ENCODE measurements at regions not wholly inside any gene's neighbourhood (a gene's known extent, or its start where the extent isn't known, plus 50 kb on each side); places are given as distances from the start of the nearest gene placed in this dataset.
"Not testable (repeated sequence)": the region's sequence is repeated elsewhere in the genome, so short reads cannot be mapped to it uniquely, and the experiment has no call there.

- peak in 1 of 2 donors; percentile 32 for DNase-seq
- H3K36me3 ChIP-seq (ENCODE audit: control insufficient read depth in 3 of 3, insufficient read depth in 2 of 3, low read depth in 1 of 3, low read length in 3 of 3): no peaks in the 10 kb centered on the region
- H3K27me3 ChIP-seq (ENCODE audit: control insufficient read depth in 3 of 3, insufficient read depth in 3 of 3, low read length in 3 of 3): no peaks in the 10 kb centered on the region
- no peaks in the 10 kb centered on the region for H3K9me3 ChIP-seq (ENCODE audit: control insufficient read depth in 2 of 2, insufficient read depth in 1 of 2, low read depth in 1 of 2, low read length in 1 of 2)
- 45 to 65% (median 53%) methylated on average over 6 of the region's 6 CpGs for WGBS, 3 donors
- H3K27ac ChIP-seq (ENCODE audit: low read depth in 1 of 3, low read length in 2 of 3): peak overlapping the region in 2 of 3 donors; percentile 78 to 80
- no peak overlapping the region for H3K4me3 ChIP-seq (ENCODE audit: low read depth in 1 of 3, low read length in 3 of 3)
- no peak for FAIRE-seq
- H3K4me1 ChIP-seq (ENCODE audit: control insufficient read depth in 3 of 3, insufficient read depth in 2 of 3, low read depth in 1 of 3, low read length in 2 of 3): peaks cover 0 to 18% (median 6%) of the 10 kb centered on the region in 3 donors
Measured at GRCh38 chr10:31135171-31135570, 103.5 kb upstream of the ZNF438 start.

GRCh38 chr10:31135791-31136190 lies 104.1 kb upstream of the ZNF438 start:
- H3K4me3 ChIP-seq (ENCODE audit: low read depth in 1 of 3, low read length in 3 of 3); H3K9me3 ChIP-seq (ENCODE audit: control insufficient read depth in 2 of 2, insufficient read depth in 1 of 2, low read depth in 1 of 2, low read length in 1 of 2); FAIRE-seq; H3K27me3 ChIP-seq (ENCODE audit: control insufficient read depth in 3 of 3, insufficient read depth in 3 of 3, low read length in 3 of 3); DNase-seq; H3K36me3 ChIP-seq (ENCODE audit: control insufficient read depth in 3 of 3, insufficient read depth in 2 of 3, low read depth in 1 of 3, low read length in 3 of 3): not testable (repeated sequence)
- H3K4me1 ChIP-seq (ENCODE audit: control insufficient read depth in 3 of 3, insufficient read depth in 2 of 3, low read depth in 1 of 3, low read length in 2 of 3): peaks cover 0 to 18% (median 6%) of the 10 kb centered on the region in 3 donors
- 91 to 97% (median 95%) methylated on average over 8 of the region's 8 CpGs for WGBS, 3 donors
- H3K27ac ChIP-seq (ENCODE audit: low read depth in 1 of 3, low read length in 2 of 3): peak overlapping the region in 1 of 3 donors; percentile 78

GRCh38 chr10:31136386-31136785 lies 104.7 kb upstream of the ZNF438 start:
- FAIRE-seq: no peak
- no peaks in the 10 kb centered on the region for H3K36me3 ChIP-seq (ENCODE audit: control insufficient read depth in 3 of 3, insufficient read depth in 2 of 3, low read depth in 1 of 3, low read length in 3 of 3)
- WGBS, 3 donors: 78 to 89% (median 84%) methylated on average over 4 of the region's 4 CpGs
- no peaks in the 10 kb centered on the region for H3K27me3 ChIP-seq (ENCODE audit: control insufficient read depth in 3 of 3, insufficient read depth in 3 of 3, low read length in 3 of 3)
- no peak overlapping the region for H3K4me3 ChIP-seq (ENCODE audit: low read depth in 1 of 3, low read length in 3 of 3)
- peak overlapping the region in 2 of 3 donors; percentile 17 to 18 for H3K27ac ChIP-seq (ENCODE audit: low read depth in 1 of 3, low read length in 2 of 3)
- no peaks in the 10 kb centered on the region for H3K9me3 ChIP-seq (ENCODE audit: control insufficient read depth in 2 of 2, insufficient read depth in 1 of 2, low read depth in 1 of 2, low read length in 1 of 2)
- peaks cover 0 to 18% (median 6%) of the 10 kb centered on the region in 3 donors for H3K4me1 ChIP-seq (ENCODE audit: control insufficient read depth in 3 of 3, insufficient read depth in 2 of 3, low read depth in 1 of 3, low read length in 2 of 3)
- DNase-seq: no peak

GRCh38 chr10:31136930-31137885 lies 105.5 kb upstream of the ZNF438 start:
- Histone ChIP-seq H3K4me1 (ENCODE audit: control insufficient read depth in 3 of 3, insufficient read depth in 2 of 3, low read depth in 1 of 3, low read length in 2 of 3) (peaks cover 0 to 18% (median 6%) of the 10 kb centered on the region in 3 donors), H3K9me3 (ENCODE audit: control insufficient read depth in 2 of 2, insufficient read depth in 1 of 2, low read depth in 1 of 2, low read length in 1 of 2) (no peaks in the 10 kb centered on the region), H3K4me3 (ENCODE audit: low read depth in 1 of 3, low read length in 3 of 3) (no peak overlapping the region), H3K36me3 (ENCODE audit: control insufficient read depth in 3 of 3, insufficient read depth in 2 of 3, low read depth in 1 of 3, low read length in 3 of 3) (no peaks in the 10 kb centered on the region), H3K27ac (ENCODE audit: low read depth in 1 of 3, low read length in 2 of 3) (peak overlapping the region in 2 of 3 donors; percentile 38 to 62), H3K27me3 (ENCODE audit: control insufficient read depth in 3 of 3, insufficient read depth in 3 of 3, low read length in 3 of 3) (no peaks in the 10 kb centered on the region)
- no peak for FAIRE-seq
- no peak for DNase-seq
- 44 to 65% (median 57%) methylated on average over 9 of the region's 9 CpGs for WGBS, 3 donors

GRCh38 chr10:31138026-31138553 lies 106.4 kb upstream of the ZNF438 start:
- no peaks in the 10 kb centered on the region for H3K36me3 ChIP-seq (ENCODE audit: control insufficient read depth in 3 of 3, insufficient read depth in 2 of 3, low read depth in 1 of 3, low read length in 3 of 3)
- H3K4me3 ChIP-seq (ENCODE audit: low read depth in 1 of 3, low read length in 3 of 3): no peak overlapping the region
- no peaks in the 10 kb centered on the region for H3K9me3 ChIP-seq (ENCODE audit: control insufficient read depth in 2 of 2, insufficient read depth in 1 of 2, low read depth in 1 of 2, low read length in 1 of 2)
- DNase-seq (no peak), FAIRE-seq (no peak)
- H3K4me1 ChIP-seq (ENCODE audit: control insufficient read depth in 3 of 3, insufficient read depth in 2 of 3, low read depth in 1 of 3, low read length in 2 of 3): peaks cover 0 to 17% (median 6%) of the 10 kb centered on the region in 3 donors
- 44 to 55% (median 47%) methylated on average over 3 of the region's 3 CpGs for WGBS, 3 donors
- H3K27me3 ChIP-seq (ENCODE audit: control insufficient read depth in 3 of 3, insufficient read depth in 3 of 3, low read length in 3 of 3): no peaks in the 10 kb centered on the region
- no peak overlapping the region for H3K27ac ChIP-seq (ENCODE audit: low read depth in 1 of 3, low read length in 2 of 3)

GRCh38 chr10:31139497-31139896 lies 107.8 kb upstream of the ZNF438 start:
- no peak overlapping the region for H3K27ac ChIP-seq (ENCODE audit: low read depth in 1 of 3, low read length in 2 of 3)
- no peak for DNase-seq
- H3K36me3 ChIP-seq (ENCODE audit: control insufficient read depth in 3 of 3, insufficient read depth in 2 of 3, low read depth in 1 of 3, low read length in 3 of 3): no peaks in the 10 kb centered on the region
- WGBS, 3 donors: 77 to 87% (median 84%) methylated on average over 6 of the region's 6 CpGs
- no peaks in the 10 kb centered on the region for H3K27me3 ChIP-seq (ENCODE audit: control insufficient read depth in 3 of 3, insufficient read depth in 3 of 3, low read length in 3 of 3)
- H3K4me1 ChIP-seq (ENCODE audit: control insufficient read depth in 3 of 3, insufficient read depth in 2 of 3, low read depth in 1 of 3, low read length in 2 of 3): peaks cover 0 to 8% (median under 1%) of the 10 kb centered on the region in 3 donors
- no peak for FAIRE-seq
- H3K9me3 ChIP-seq (ENCODE audit: control insufficient read depth in 2 of 2, insufficient read depth in 1 of 2, low read depth in 1 of 2, low read length in 1 of 2): no peaks in the 10 kb centered on the region
- no peak overlapping the region for H3K4me3 ChIP-seq (ENCODE audit: low read depth in 1 of 3, low read length in 3 of 3)

GRCh38 chr10:31140716-31141115 lies 109.1 kb upstream of the ZNF438 start:
- FAIRE-seq (no peak), DNase-seq (no peak)
- 91 to 93% (median 92%) methylated on average over 1 of the region's 1 CpG for WGBS, 3 donors
- H3K4me3 ChIP-seq (ENCODE audit: low read depth in 1 of 3, low read length in 3 of 3): no peak overlapping the region
- no peaks in the 10 kb centered on the region for H3K27me3 ChIP-seq (ENCODE audit: control insufficient read depth in 3 of 3, insufficient read depth in 3 of 3, low read length in 3 of 3)
- H3K9me3 ChIP-seq (ENCODE audit: control insufficient read depth in 2 of 2, insufficient read depth in 1 of 2, low read depth in 1 of 2, low read length in 1 of 2): no peaks in the 10 kb centered on the region
- no peaks in the 10 kb centered on the region for H3K36me3 ChIP-seq (ENCODE audit: control insufficient read depth in 3 of 3, insufficient read depth in 2 of 3, low read depth in 1 of 3, low read length in 3 of 3)
- H3K4me1 ChIP-seq (ENCODE audit: control insufficient read depth in 3 of 3, insufficient read depth in 2 of 3, low read depth in 1 of 3, low read length in 2 of 3): peaks cover 0 to under 1% (median 0%) of the 10 kb centered on the region in 3 donors
- no peak overlapping the region for H3K27ac ChIP-seq (ENCODE audit: low read depth in 1 of 3, low read length in 2 of 3)

GRCh38 chr10:31142026-31142425 lies 110.4 kb upstream of the ZNF438 start:
- no peak for DNase-seq
- 82 to 84% (median 84%) methylated on average over 5 of the region's 5 CpGs for WGBS, 3 donors
- no peaks in the 10 kb centered on the region for H3K27me3 ChIP-seq (ENCODE audit: control insufficient read depth in 3 of 3, insufficient read depth in 3 of 3, low read length in 3 of 3)
- peaks cover 0 to 6% (median 0%) of the 10 kb centered on the region in 3 donors for H3K4me1 ChIP-seq (ENCODE audit: control insufficient read depth in 3 of 3, insufficient read depth in 2 of 3, low read depth in 1 of 3, low read length in 2 of 3)
- H3K27ac ChIP-seq (ENCODE audit: low read depth in 1 of 3, low read length in 2 of 3): no peak overlapping the region
- H3K4me3 ChIP-seq (ENCODE audit: low read depth in 1 of 3, low read length in 3 of 3): no peak overlapping the region
- H3K36me3 ChIP-seq (ENCODE audit: control insufficient read depth in 3 of 3, insufficient read depth in 2 of 3, low read depth in 1 of 3, low read length in 3 of 3): no peaks in the 10 kb centered on the region
- no peaks in the 10 kb centered on the region for H3K9me3 ChIP-seq (ENCODE audit: control insufficient read depth in 2 of 2, insufficient read depth in 1 of 2, low read depth in 1 of 2, low read length in 1 of 2)
- FAIRE-seq: no peak

Data from small intestine (tissue), 7 donors.